ENCODE measurements at regions not wholly inside any gene's neighbourhood (a gene's known extent, or its start where the extent isn't known, plus 50 kb on each side); places are given as distances from the start of the nearest gene placed in this dataset.
A peak's percentile ranks its signal among the peaks of the same experiment; 100 is the strongest.

GRCh38 chr22:44363013-44363979, 50.5 kb upstream of the SHISAL1 start:
- H2AK5ac ChIP-seq (ENCODE audit: low read length, severe bottlenecking) = no peak overlapping the region
- H3K9ac ChIP-seq (ENCODE audit: low read length) = peak overlapping the region; percentile 82
- H2AFZ ChIP-seq (ENCODE audit: low read depth, low read length) = no peak overlapping the region
- peak overlapping the region; percentile 93 for H4K91ac ChIP-seq (ENCODE audit: low read length)
- H2BK120ac ChIP-seq (ENCODE audit: low read depth, low read length) = peak overlapping the region; percentile 2
- H2BK12ac ChIP-seq (ENCODE audit: low read length in 2 of 2) = peak overlapping the region; percentile 37 to 62
- H3K79me1 ChIP-seq (replicated peaks; ENCODE audit: low read length, poor library complexity, severe bottlenecking) = no peaks in the 10 kb centered on the region
- peak overlapping the region; percentile 2 for H2BK15ac ChIP-seq (ENCODE audit: low read depth, poor library complexity, severe bottlenecking)
- H3K18ac ChIP-seq (ENCODE audit: low read depth in 1 of 2, low read length in 2 of 2) = peak overlapping the region; percentile 41 to 81
- H3K4ac ChIP-seq (ENCODE audit: low read depth in 1 of 2, low read length in 2 of 2) = peak overlapping the region; percentile 3 to 25
- H2BK5ac ChIP-seq (ENCODE audit: low read depth, low read length, poor library complexity, severe bottlenecking) = no peak overlapping the region
- WGBS = 67% methylated on average over 31 of the region's 32 CpGs
- peak overlapping the region in 1 of 2 experiments; percentile 46 for H3K23ac ChIP-seq (ENCODE audit: low read length in 2 of 2)
- no peak overlapping the region for H3K4me2 ChIP-seq (ENCODE audit: low read length, poor library complexity, severe bottlenecking)
- no peaks in the 10 kb centered on the region for H3K9me3 ChIP-seq (ENCODE audit: control insufficient read depth, low read length)
- no peaks in the 10 kb centered on the region for H3K36me3 ChIP-seq (ENCODE audit: control insufficient read depth in 1 of 2, insufficient read depth in 2 of 2, low read depth in 1 of 2, low read length in 2 of 2)
- peak overlapping the region in 1 of 2 experiments; percentile 69 for H3K14ac ChIP-seq (ENCODE audit: low read length in 2 of 2)
- no peak overlapping the region for H3K27ac ChIP-seq (ENCODE audit: low read length, poor library complexity, severe bottlenecking)
- peaks cover 5% of the 10 kb centered on the region for H3K4me1 ChIP-seq (ENCODE audit: control insufficient read depth, insufficient read depth, low read depth, low read length)
- H3K27me3 ChIP-seq (ENCODE audit: control insufficient read depth in 1 of 2, insufficient read depth in 1 of 2, low read length in 2 of 2) = peaks cover 7 to 41% of the 10 kb centered on the region in 2 experiments
- peak; percentile 93 for DNase-seq
- H3K4me3 ChIP-seq (ENCODE audit: insufficient read depth in 1 of 2, low read depth in 1 of 2, low read length in 2 of 2) = peak overlapping the region in 1 of 2 experiments; percentile 53
- peak overlapping the region; percentile 88 for H4K8ac ChIP-seq (ENCODE audit: low read length)

GRCh38 chr22:44362249-44363012, 49.7 kb upstream of the SHISAL1 start:
- Histone ChIP-seq H3K9ac (ENCODE audit: low read length) (peak overlapping the region; percentile 82), H2BK12ac (ENCODE audit: low read length in 2 of 2) (peak overlapping the region in 1 of 2 experiments; percentile 37), H4K8ac (ENCODE audit: low read length) (no peak overlapping the region), H3K4ac (ENCODE audit: low read depth in 1 of 2, low read length in 2 of 2) (peak overlapping the region; percentile 3 to 25), H2BK15ac (ENCODE audit: low read depth, poor library complexity, severe bottlenecking) (no peak overlapping the region), H3K18ac (ENCODE audit: low read depth in 1 of 2, low read length in 2 of 2) (peak overlapping the region; percentile 41 to 81), H3K79me1 (replicated peaks; ENCODE audit: low read length, poor library complexity, severe bottlenecking) (no peaks in the 10 kb centered on the region), H3K4me3 (ENCODE audit: insufficient read depth in 1 of 2, low read depth in 1 of 2, low read length in 2 of 2) (no peak overlapping the region), H3K4me1 (ENCODE audit: control insufficient read depth, insufficient read depth, low read depth, low read length) (peaks cover 5% of the 10 kb centered on the region), H3K36me3 (ENCODE audit: control insufficient read depth in 1 of 2, insufficient read depth in 2 of 2, low read depth in 1 of 2, low read length in 2 of 2) (no peaks in the 10 kb centered on the region), H3K14ac (ENCODE audit: low read length in 2 of 2) (peak overlapping the region in 1 of 2 experiments; percentile 69), H3K23ac (ENCODE audit: low read length in 2 of 2) (peak overlapping the region in 1 of 2 experiments; percentile 46), H3K9me3 (ENCODE audit: control insufficient read depth, low read length) (no peaks in the 10 kb centered on the region), H2BK5ac (ENCODE audit: low read depth, low read length, poor library complexity, severe bottlenecking) (no peak overlapping the region), H3K4me2 (ENCODE audit: low read length, poor library complexity, severe bottlenecking) (no peak overlapping the region), H2AFZ (ENCODE audit: low read depth, low read length) (no peak overlapping the region), H3K27me3 (ENCODE audit: control insufficient read depth in 1 of 2, insufficient read depth in 1 of 2, low read length in 2 of 2) (peaks cover 7 to 50% of the 10 kb centered on the region in 2 experiments), H2AK5ac (ENCODE audit: low read length, severe bottlenecking) (no peak overlapping the region), H2BK120ac (ENCODE audit: low read depth, low read length) (peak overlapping the region; percentile 45), H4K91ac (ENCODE audit: low read length) (peak overlapping the region; percentile 93), H3K27ac (ENCODE audit: low read length, poor library complexity, severe bottlenecking) (no peak overlapping the region)
- DNase-seq = no peak
- WGBS = 89% methylated on average over 6 of the region's 8 CpGs
